ENCODE measurements at regions not wholly inside any gene's neighbourhood (a gene's known extent, or its start where the extent isn't known, plus 50 kb on each side); places are given as distances from the start of the nearest gene placed in this dataset.

- Histone ChIP-seq H4K20me1 (ENCODE audit: insufficient read depth) (no peaks in the 10 kb centered on the region), H3K4me3 (no peak overlapping the region), H3K9me2 (ENCODE audit: insufficient read depth) (no peaks in the 10 kb centered on the region), H3K36me3 (ENCODE audit: low read depth) (no peaks in the 10 kb centered on the region), H3K4me2 (ENCODE audit: unreplicated experiment) (no peak overlapping the region), H3K27me3 (replicated peaks; ENCODE audit: insufficient read depth) (no peaks in the 10 kb centered on the region), H2AFZ (no peak overlapping the region), H3K4me1 (ENCODE audit: insufficient read depth) (no peaks in the 10 kb centered on the region), H3K27ac (no peak overlapping the region), H3K79me2 (ENCODE audit: insufficient read depth) (no peaks in the 10 kb centered on the region), H3K9me3 (ENCODE audit: low read depth) (no peaks in the 10 kb centered on the region), H3F3A (ENCODE audit: insufficient read depth) (no peaks in the 10 kb centered on the region), H3K9ac (no peak overlapping the region)
- 46 to 53% methylated on average over 2 of the region's 2 CpGs for WGBS, 2 experiments (ENCODE audit: low coverage in 1 of 2, low lambda C conversion rate in 2 of 2, missing lambda C conversion rate in 2 of 2)
- no peak for TF ChIP-seq EZH2 (IDR thresholded peaks at IDR 0.05; ENCODE audit: insufficient read depth, poor library complexity, severe bottlenecking)
- in situ Hi-C loops (cut with MboI): loop anchor here (25.0 kb wide), 1 partner anchor 445 kb away; no protein-coding TSS in a partner anchor
- no peak for DNase-seq
Measured at GRCh38 chr5:164007064-164007463, 501.6 kb downstream of the MAT2B start.

- no peaks in the 10 kb centered on the region for H3K4me1 ChIP-seq (ENCODE audit: insufficient read depth)
Measured at GRCh38 chr5:164009621-164010020, 504.2 kb downstream of the MAT2B start.

GRCh38 chr5:164010900-164011299 is 505.5 kb downstream of the MAT2B start:
- H3K9ac ChIP-seq: no peak overlapping the region
- DNase-seq: no peak
- H3K9me3 ChIP-seq (ENCODE audit: low read depth): no peaks in the 10 kb centered on the region
- no peaks in the 10 kb centered on the region for H3F3A ChIP-seq (ENCODE audit: insufficient read depth)
- H3K4me2 ChIP-seq (ENCODE audit: unreplicated experiment): no peak overlapping the region
- no peaks in the 10 kb centered on the region for H4K20me1 ChIP-seq (ENCODE audit: insufficient read depth)
- H3K79me2 ChIP-seq (ENCODE audit: insufficient read depth): no peaks in the 10 kb centered on the region
- H3K27ac ChIP-seq: no peak overlapping the region
- no peaks in the 10 kb centered on the region for H3K4me1 ChIP-seq (ENCODE audit: insufficient read depth)
- no peak for TF ChIP-seq EZH2phosphoT487 (IDR thresholded peaks at IDR 0.05; ENCODE audit: insufficient read depth, low read depth)
- TF ChIP-seq EZH2 (IDR thresholded peaks at IDR 0.05; ENCODE audit: insufficient read depth, poor library complexity, severe bottlenecking): no peak
- H3K36me3 ChIP-seq (ENCODE audit: low read depth): no peaks in the 10 kb centered on the region
- H3K9me2 ChIP-seq (ENCODE audit: insufficient read depth): no peaks in the 10 kb centered on the region
- no peak overlapping the region for H2AFZ ChIP-seq
- H3K4me3 ChIP-seq: no peak overlapping the region
- no peaks in the 10 kb centered on the region; the same call in 1 of the 2 replicates for H3K27me3 ChIP-seq (replicated peaks; ENCODE audit: insufficient read depth)
- in situ Hi-C loops (cut with MboI): loop anchor here (25.0 kb wide), 1 partner anchor 449 kb away; no protein-coding TSS in a partner anchor
- WGBS, 2 experiments (ENCODE audit: low coverage in 1 of 2, low lambda C conversion rate in 2 of 2, missing lambda C conversion rate in 2 of 2): 56 to 57% methylated on average over 3 of the region's 3 CpGs

More at GRCh38 chr5:164009621-164010020, 504.2 kb downstream of the MAT2B start:
- no peak overlapping the region for H3K27ac ChIP-seq
- H4K20me1 ChIP-seq (ENCODE audit: insufficient read depth): no peaks in the 10 kb centered on the region
- H3K9me3 ChIP-seq (ENCODE audit: low read depth): no peaks in the 10 kb centered on the region
- no peak overlapping the region for H3K4me3 ChIP-seq
- no peak for DNase-seq
- WGBS, 2 experiments (ENCODE audit: low coverage in 1 of 2, low lambda C conversion rate in 2 of 2, missing lambda C conversion rate in 2 of 2): 66 to 71% methylated on average over 6 of the region's 6 CpGs
- H3K27me3 ChIP-seq (replicated peaks; ENCODE audit: insufficient read depth): no peaks in the 10 kb centered on the region
- H2AFZ ChIP-seq: no peak overlapping the region
- no peak overlapping the region for H3K9ac ChIP-seq
- H3F3A ChIP-seq (ENCODE audit: insufficient read depth): no peaks in the 10 kb centered on the region
- H3K9me2 ChIP-seq (ENCODE audit: insufficient read depth): no peaks in the 10 kb centered on the region
- H3K4me2 ChIP-seq (ENCODE audit: unreplicated experiment): no peak overlapping the region
- no peaks in the 10 kb centered on the region for H3K79me2 ChIP-seq (ENCODE audit: insufficient read depth)
- in situ Hi-C loops (cut with MboI): loop anchor here (25.0 kb wide), 1 partner anchor 447 kb away; no protein-coding TSS in a partner anchor
- no peak for TF ChIP-seq EZH2 (IDR thresholded peaks at IDR 0.05; ENCODE audit: insufficient read depth, poor library complexity, severe bottlenecking)
- no peak for TF ChIP-seq EZH2phosphoT487 (IDR thresholded peaks at IDR 0.05; ENCODE audit: insufficient read depth, low read depth)
- no peaks in the 10 kb centered on the region for H3K36me3 ChIP-seq (ENCODE audit: low read depth)

- no peaks in the 10 kb centered on the region for H3F3A ChIP-seq (ENCODE audit: insufficient read depth)
- H3K27ac ChIP-seq: no peak overlapping the region
- no peaks in the 10 kb centered on the region for H3K79me2 ChIP-seq (ENCODE audit: insufficient read depth)
- H3K4me3 ChIP-seq: no peak overlapping the region
- WGBS, 2 experiments (ENCODE audit: low coverage in 1 of 2, low lambda C conversion rate in 2 of 2, missing lambda C conversion rate in 2 of 2): 3 to 4% methylated on average over 4 of the region's 4 CpGs
- no peaks in the 10 kb centered on the region; the same call in 1 of the 2 replicates for H3K27me3 ChIP-seq (replicated peaks; ENCODE audit: insufficient read depth)
- in situ Hi-C loops (cut with MboI): loop anchor here (25.0 kb wide), 1 partner anchor 450 kb away; no protein-coding TSS in a partner anchor
- no peaks in the 10 kb centered on the region for H3K9me2 ChIP-seq (ENCODE audit: insufficient read depth)
- no peak overlapping the region for H3K9ac ChIP-seq
- H3K4me1 ChIP-seq (ENCODE audit: insufficient read depth): no peaks in the 10 kb centered on the region
- H2AFZ ChIP-seq: no peak overlapping the region
- H3K4me2 ChIP-seq (ENCODE audit: unreplicated experiment): no peak overlapping the region
- DNase-seq: no peak
- no peak for TF ChIP-seq EZH2 (IDR thresholded peaks at IDR 0.05; ENCODE audit: insufficient read depth, poor library complexity, severe bottlenecking)
- no peak for TF ChIP-seq EZH2phosphoT487 (IDR thresholded peaks at IDR 0.05; ENCODE audit: insufficient read depth, low read depth)
- H3K36me3 ChIP-seq (ENCODE audit: low read depth): no peaks in the 10 kb centered on the region
- no peaks in the 10 kb centered on the region for H3K9me3 ChIP-seq (ENCODE audit: low read depth)
- no peaks in the 10 kb centered on the region for H4K20me1 ChIP-seq (ENCODE audit: insufficient read depth)
Measured at GRCh38 chr5:164012371-164012770, 507.0 kb downstream of the MAT2B start.
